Esophagus muscularis mucosa (tissue), 4 donors: ENCODE measurements at regions not wholly inside any gene's neighbourhood (a gene's known extent, or its start where the extent isn't known, plus 50 kb on each side); places are given as distances from the start of the nearest gene placed in this dataset.

Experiments used
- CTCF ChIP-seq, 3 experiments: fragments of 200-600 bp in 2 of 3; fragments of 450-650 bp in 1 of 3; sonication (generic) in 2 of 3; IDR thresholded peaks; one replicate each; pipeline ENCODE4 v1.5.1; 2017 to 2019; ENCODE audit warnings: antibody characterized with exemption in 3 of 3, mild to moderate bottlenecking in 2 of 3, moderate library complexity in 1 of 3
- EP300 ChIP-seq: sonication (generic); formaldehyde crosslinking; IDR thresholded peaks from one replicate; pipeline ENCODE4 v1.6.1; 2017; ENCODE audit warnings: antibody characterized with exemption
- POLR2A ChIP-seq: fragments of 450-650 bp; IDR thresholded peaks from one replicate; pipeline ENCODE4 v1.6.1; 2017; ENCODE audit warnings: antibody characterized with exemption, moderate library complexity, mild to moderate bottlenecking, low read depth
- POLR2AphosphoS5 ChIP-seq, 2 donors: sonication (generic); formaldehyde crosslinking; IDR thresholded peaks; one replicate each; pipeline ENCODE4 v1.6.1; 2017; ENCODE audit warnings: antibody characterized with exemption in 2 of 2

- TF ChIP-seq CTCF (IDR thresholded peaks at IDR 0.05) = no peak
- TF ChIP-seq EP300 = no peak
- no peak for TF ChIP-seq POLR2AphosphoS5 (IDR thresholded peaks at IDR 0.05)
- TF ChIP-seq POLR2A = no peak
Observed at GRCh38 chr2:145587922-145588321, 1068.0 kb upstream of the ZEB2 start.
